Glomerular visceral epithelial cell (primary cell): ENCODE measurements at regions not wholly inside any gene's neighbourhood (a gene's known extent, or its start where the extent isn't known, plus 50 kb on each side); places are given as distances from the start of the nearest gene placed in this dataset.

Source experiments
- DNase-seq: peaks from one replicate; pipeline ENCODE4 v3.0.0-alpha.2; 2016; ENCODE audit errors: extremely low spot score

DNA sequence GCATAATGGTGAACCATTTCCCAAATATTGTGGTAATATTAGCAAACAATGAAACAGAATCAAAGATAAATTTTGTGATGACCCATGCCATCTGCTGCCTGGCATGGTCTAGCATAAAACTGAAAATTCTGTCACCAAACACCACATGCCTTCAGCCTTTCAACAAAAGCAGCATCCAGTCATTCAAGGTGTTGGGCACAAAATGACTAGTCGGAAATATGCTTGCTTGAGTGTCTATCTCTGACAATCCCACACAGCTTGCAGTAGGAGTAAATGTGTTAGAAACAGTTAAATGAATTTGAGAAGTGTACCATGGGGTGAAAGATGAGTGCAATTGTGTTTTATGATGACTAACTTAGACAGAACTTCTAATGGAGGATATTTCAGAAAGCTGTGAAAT lies 61.7 kb upstream of the CDIN1 start:
- DNase-seq: no peak

DNA sequence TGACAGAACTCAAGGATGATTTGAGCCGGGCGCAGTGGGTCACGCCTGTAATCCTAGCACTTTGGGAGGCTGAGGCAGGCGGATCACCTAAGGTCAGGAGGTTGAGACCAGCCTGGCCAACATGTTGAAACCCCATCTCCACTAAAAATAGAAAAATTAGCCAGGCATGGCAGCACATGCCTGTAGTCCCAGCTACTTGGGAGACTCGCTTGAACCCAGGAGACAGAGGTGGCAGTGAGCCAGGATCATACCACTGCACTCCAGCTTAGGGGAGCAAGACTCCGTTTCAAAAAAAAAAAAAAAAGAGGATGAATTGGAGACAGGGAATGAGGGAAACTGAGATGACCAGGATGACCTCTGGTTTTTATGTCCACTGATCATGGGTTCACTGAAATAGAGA lies 60.4 kb upstream of the CDIN1 start:
- no peak for DNase-seq

DNA sequence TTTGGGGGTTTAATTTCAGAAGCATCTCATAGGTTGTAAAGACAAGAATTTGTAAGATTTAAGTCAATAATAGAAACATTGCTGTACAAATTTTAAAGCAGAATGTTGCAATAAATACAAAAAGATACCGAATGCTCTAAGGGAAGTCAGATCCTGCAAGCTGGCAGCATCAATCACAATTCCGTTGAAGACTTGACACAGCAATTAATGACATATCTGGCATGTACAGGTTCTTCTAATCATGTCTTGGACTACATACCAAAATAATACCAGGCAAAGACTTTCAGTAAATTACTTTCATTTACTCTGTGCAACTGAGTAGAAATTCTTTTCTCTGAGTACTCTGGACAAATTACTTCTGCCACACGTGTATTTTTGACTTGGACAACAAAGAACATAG lies 54.0 kb upstream of the CDIN1 start:
- DNase-seq: no peak

GRCh38 chr15:36527235-36528162 lies 51.9 kb upstream of the CDIN1 start:
- DNase-seq: no peak

GRCh38 chr15:36529296-36530011 lies 50.0 kb upstream of the CDIN1 start:
- no peak for DNase-seq
